Activated CD4-positive, alpha-beta T cell treated with anti-CD3 and anti-CD28 coated beads, Interleukin-10, Interleukin-2, amounts not matched to agents 100 ng/mL and 50 ng/mL, durations not matched to agents 16 hours and 8 hours (primary cell): ENCODE measurements at regions not wholly inside any gene's neighbourhood (a gene's known extent, or its start where the extent isn't known, plus 50 kb on each side); places are given as distances from the start of the nearest gene placed in this dataset.

Experiments used
- DNase-seq: peaks from one replicate; pipeline ENCODE4 v3.0.0-alpha.2; 2020

- no peak for DNase-seq
These were observed 463.1 kb downstream of the MATN1 start for GRCh38 chr1:30260318-30260717.

- DNase-seq: no peak
These were observed 463.8 kb downstream of the MATN1 start for GRCh38 chr1:30259631-30260030.

GRCh38 chr1:30258876-30259275, 464.5 kb downstream of the MATN1 start:
- no peak for DNase-seq

GRCh38 chr1:30258471-30258870, 464.9 kb downstream of the MATN1 start:
- no peak for DNase-seq

GRCh38 chr1:30257742-30258380, 465.5 kb downstream of the MATN1 start:
- DNase-seq: no peak

- DNase-seq: no peak
These were observed 466.1 kb downstream of the MATN1 start for GRCh38 chr1:30257322-30257721.

GRCh38 chr1:30256911-30257310, 466.5 kb downstream of the MATN1 start:
- DNase-seq: no peak

- DNase-seq: no peak
These were observed 468.2 kb downstream of the MATN1 start for GRCh38 chr1:30255111-30255724.

- no peak for DNase-seq
These were observed 469.5 kb downstream of the MATN1 start for GRCh38 chr1:30253807-30254440.

- no peak for DNase-seq
These were observed 470.0 kb downstream of the MATN1 start for GRCh38 chr1:30253361-30253760.

- no peak for DNase-seq
These were observed 472.2 kb downstream of the MATN1 start for GRCh38 chr1:30250984-30251850.

- DNase-seq: no peak
These were observed 472.9 kb downstream of the MATN1 start for GRCh38 chr1:30250338-30250983.

GRCh38 chr1:30249446-30250337, 473.7 kb downstream of the MATN1 start:
- no peak for DNase-seq

GRCh38 chr1:30248774-30249173, 474.6 kb downstream of the MATN1 start:
- DNase-seq: no peak

GRCh38 chr1:30248373-30248772, 475.0 kb downstream of the MATN1 start:
- no peak for DNase-seq

- DNase-seq: no peak
These were observed 478.6 kb downstream of the MATN1 start for GRCh38 chr1:30244801-30245200.

GRCh38 chr1:30242722-30243457, 480.5 kb downstream of the MATN1 start:
- DNase-seq: no peak

GRCh38 chr1:30242168-30242567, 481.2 kb downstream of the MATN1 start:
- no peak for DNase-seq

GRCh38 chr1:30241681-30242080, 481.7 kb downstream of the MATN1 start:
- DNase-seq: no peak

- DNase-seq: no peak
These were observed 489.3 kb downstream of the MATN1 start for GRCh38 chr1:30234091-30234490.

GRCh38 chr1:30232288-30232899, 491.0 kb downstream of the MATN1 start:
- DNase-seq: peak; percentile 37
